ENCODE measurements at regions not wholly inside any gene's neighbourhood (a gene's known extent, or its start where the extent isn't known, plus 50 kb on each side); places are given as distances from the start of the nearest gene placed in this dataset.

- intact Hi-C loops (cut with DNase I), result no loop called here
- TF ChIP-seq POLR2A (IDR thresholded peaks at IDR 0.05), result no peak
- H3K4me3 ChIP-seq, result no peak overlapping the region
- no peaks in the 10 kb centered on the region for H3K9me3 ChIP-seq
- H3K36me3 ChIP-seq, result no peaks in the 10 kb centered on the region
- DNase-seq (ENCODE audit: extremely low spot score in 2 of 2), result no peak
- no peak overlapping the region for H3K27ac ChIP-seq
- H3K27me3 ChIP-seq, result no peaks in the 10 kb centered on the region
- H3K4me1 ChIP-seq, result no peaks in the 10 kb centered on the region
Observed at GRCh38 chr14:42563313-42563712, 956.6 kb downstream of the LRFN5 start.

DNA sequence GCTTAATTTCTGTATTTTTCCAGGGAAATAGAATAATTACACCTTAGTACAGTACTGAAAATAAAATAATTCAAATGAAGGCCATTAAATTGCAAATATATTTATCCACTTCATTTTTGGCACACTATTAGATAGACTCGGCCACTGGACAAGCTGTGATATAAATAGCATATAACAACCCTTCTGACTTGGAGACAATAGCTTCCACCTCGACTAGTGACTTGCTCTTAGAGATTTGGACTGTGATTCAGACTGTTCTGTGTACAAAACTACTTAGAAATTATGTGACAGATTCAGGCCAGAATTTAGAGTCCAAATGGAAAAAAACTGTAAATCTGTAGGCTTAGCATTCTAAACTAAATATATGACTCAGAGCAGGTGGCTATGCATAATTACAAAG, 949.9 kb downstream of the LRFN5 start:
- Histone ChIP-seq H3K9me3 (no peaks in the 10 kb centered on the region), H3K27ac (no peak overlapping the region), H3K4me1 (no peaks in the 10 kb centered on the region), H3K27me3 (no peaks in the 10 kb centered on the region), H3K36me3 (no peaks in the 10 kb centered on the region), H3K4me3 (no peak overlapping the region)
- intact Hi-C loops (cut with DNase I), result no loop called here
- no peak for DNase-seq (ENCODE audit: extremely low spot score in 2 of 2)
- TF ChIP-seq POLR2AphosphoS5 (IDR thresholded peaks at IDR 0.05; ENCODE audit: insufficient read depth in 1 of 2, low read depth in 1 of 2), result no peak
- TF ChIP-seq POLR2A (IDR thresholded peaks at IDR 0.05), result no peak
- TF ChIP-seq CTCF (IDR thresholded peaks at IDR 0.05), result no peak

DNA sequence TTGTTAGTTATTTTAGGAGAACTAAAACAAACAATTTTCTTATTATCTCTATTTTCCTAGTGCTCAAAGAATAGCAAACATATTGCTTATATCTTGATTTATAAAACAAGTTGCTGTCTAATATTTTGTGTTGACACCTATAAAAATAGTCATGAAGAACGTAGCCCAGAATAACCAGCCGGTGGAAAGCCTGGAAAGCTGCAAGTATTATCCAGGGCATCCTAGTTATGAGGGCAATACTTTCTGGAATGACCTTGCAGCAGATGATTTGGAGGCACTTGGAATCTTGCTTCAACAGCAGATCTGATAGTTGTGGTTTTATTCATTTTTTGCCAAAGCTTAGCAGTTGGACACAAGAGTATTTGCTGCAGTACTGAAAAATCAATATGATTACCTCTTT, 948.7 kb downstream of the LRFN5 start:
- DNase-seq (ENCODE audit: extremely low spot score in 2 of 2), result no peak
- no peak for TF ChIP-seq POLR2AphosphoS5 (IDR thresholded peaks at IDR 0.05; ENCODE audit: insufficient read depth in 1 of 2, low read depth in 1 of 2)
- no peak for TF ChIP-seq CTCF (IDR thresholded peaks at IDR 0.05)
- no peak for TF ChIP-seq POLR2A (IDR thresholded peaks at IDR 0.05)
- H3K27ac ChIP-seq, result no peak overlapping the region
- H3K4me1 ChIP-seq, result no peaks in the 10 kb centered on the region
- no peak overlapping the region for H3K4me3 ChIP-seq
- no peaks in the 10 kb centered on the region for H3K36me3 ChIP-seq
- H3K27me3 ChIP-seq, result no peaks in the 10 kb centered on the region
- intact Hi-C loops (cut with DNase I), result no loop called here
- no peaks in the 10 kb centered on the region for H3K9me3 ChIP-seq

DNA sequence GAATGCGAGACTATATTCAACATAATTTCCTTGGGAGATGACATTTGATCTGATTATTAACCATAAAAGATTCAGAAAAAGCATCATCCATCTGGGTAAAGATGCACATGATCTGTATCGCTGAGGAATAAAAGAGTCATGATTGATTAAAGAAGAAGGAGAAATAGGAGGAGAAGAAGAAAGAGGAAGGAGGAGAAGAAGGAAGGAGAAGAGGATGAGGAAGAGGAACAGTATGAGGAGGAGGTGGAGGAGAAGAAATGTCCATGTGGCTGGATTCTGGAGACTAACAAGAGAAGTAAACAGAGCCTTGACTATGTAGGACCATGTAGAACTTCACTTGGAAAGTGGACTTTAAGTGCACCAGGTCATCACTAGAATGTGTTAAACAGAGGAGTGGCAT, 947.4 kb downstream of the LRFN5 start:
- no peaks in the 10 kb centered on the region for H3K36me3 ChIP-seq
- DNase-seq (ENCODE audit: extremely low spot score in 2 of 2), result no peak
- TF ChIP-seq POLR2AphosphoS5 (IDR thresholded peaks at IDR 0.05; ENCODE audit: insufficient read depth in 1 of 2, low read depth in 1 of 2), result no peak
- intact Hi-C loops (cut with DNase I), result no loop called here
- H3K9me3 ChIP-seq, result no peaks in the 10 kb centered on the region
- no peak overlapping the region for H3K4me3 ChIP-seq
- no peaks in the 10 kb centered on the region for H3K4me1 ChIP-seq
- H3K27ac ChIP-seq, result no peak overlapping the region
- H3K27me3 ChIP-seq, result no peaks in the 10 kb centered on the region

DNA sequence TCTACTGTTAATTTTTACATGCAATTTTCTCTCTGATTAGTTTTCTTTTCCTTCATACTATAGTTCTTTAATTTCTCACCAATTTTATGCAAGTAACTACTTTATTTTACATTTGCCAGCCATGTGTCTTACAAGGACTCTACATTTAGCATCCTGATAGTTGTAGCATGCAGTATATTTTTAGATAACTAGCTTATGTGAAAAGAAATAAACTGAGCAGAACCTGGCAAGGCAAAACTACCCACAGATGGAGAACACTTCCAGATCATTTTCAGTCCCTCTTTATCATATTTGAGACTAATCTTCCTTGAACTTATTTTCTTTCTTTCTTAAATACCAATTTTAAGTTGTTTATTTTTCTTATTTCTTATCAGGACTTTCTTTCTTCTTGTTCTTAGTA, 943.6 kb downstream of the LRFN5 start:
- no peak for TF ChIP-seq POLR2A (IDR thresholded peaks at IDR 0.05)
- TF ChIP-seq CTCF (IDR thresholded peaks at IDR 0.05), result no peak
- TF ChIP-seq POLR2AphosphoS5 (IDR thresholded peaks at IDR 0.05; ENCODE audit: insufficient read depth in 1 of 2, low read depth in 1 of 2), result no peak
- intact Hi-C loops (cut with DNase I), result no loop called here
- Histone ChIP-seq H3K4me1 (no peaks in the 10 kb centered on the region), H3K9me3 (no peaks in the 10 kb centered on the region), H3K27ac (no peak overlapping the region), H3K27me3 (no peaks in the 10 kb centered on the region), H3K36me3 (no peaks in the 10 kb centered on the region), H3K4me3 (no peak overlapping the region)
- no peak for DNase-seq (ENCODE audit: extremely low spot score in 2 of 2)

- TF ChIP-seq CTCF (IDR thresholded peaks at IDR 0.05) (no peak), POLR2AphosphoS5 (IDR thresholded peaks at IDR 0.05; ENCODE audit: insufficient read depth in 1 of 2, low read depth in 1 of 2) (no peak), POLR2A (IDR thresholded peaks at IDR 0.05) (no peak)
- Histone ChIP-seq H3K36me3 (no peaks in the 10 kb centered on the region), H3K27ac (no peak overlapping the region), H3K4me3 (no peak overlapping the region), H3K4me1 (no peaks in the 10 kb centered on the region), H3K9me3 (no peaks in the 10 kb centered on the region), H3K27me3 (no peaks in the 10 kb centered on the region)
- DNase-seq (ENCODE audit: extremely low spot score in 2 of 2), result no peak
- intact Hi-C loops (cut with DNase I), result no loop called here
Observed at GRCh38 chr14:42548349-42548748, 941.7 kb downstream of the LRFN5 start.
